IMR-90 (cell line): ENCODE measurements at regions not wholly inside any gene's neighbourhood (a gene's known extent, or its start where the extent isn't known, plus 50 kb on each side); places are given as distances from the start of the nearest gene placed in this dataset.

Experiments
- ATAC-seq: fragments of 200-7000 bp; cut with Tn5 transposase; 2 replicates; pipeline ENCODE4 v1.9.1; 2020; ENCODE audit warnings: low read depth, mild to moderate bottlenecking, moderate library complexity
- BruUV-seq: library from RNA; stranded (reverse); fragments of 400-500 nt; replicated peaks from 2 replicates; lab custom pipeline; 2021; lab: Mats Ljungman, UMichigan
- CTCF ChIA-PET: fragments of 300-600 bp; formaldehyde crosslinking; extraction: SDS; loops from one replicate; lab custom pipeline; 2021; ENCODE audit warnings: antibody characterized with exemption; lab: Yijun Ruan, JAX
- POLR2A ChIA-PET: fragments of 300-600 bp; sonication (Branson Sonifier 250); formaldehyde crosslinking; loops from one replicate; lab custom pipeline; 2022; ENCODE audit warnings: antibody characterized with exemption; ENCODE audit not compliant: unreplicated experiment; lab: Charles Lee
- DNase-seq: peaks from one replicate; pipeline ENCODE4 v3.0.0; 2013
- H2AFZ ChIP-seq: replicated peaks from 2 replicates; pipeline ENCODE3; 2013; ENCODE audit warnings: low read length, mild to moderate bottlenecking; ENCODE audit not compliant: poor library complexity
- H2AK5ac ChIP-seq: 2 replicates; pipeline ENCODE4 v1.6.1; 2013; ENCODE audit warnings: low read depth, low read length, inconsistent platforms
- H2AK9ac ChIP-seq: replicated peaks from 2 replicates; pipeline ENCODE3; 2013; ENCODE audit warnings: mild to moderate bottlenecking, low read depth, low read length, moderate library complexity; ENCODE audit not compliant: poor library complexity
- H2BK120ac ChIP-seq: 2 replicates; pipeline ENCODE4 v1.6.1; 2013; ENCODE audit warnings: low read depth, low read length, inconsistent platforms
- H2BK15ac ChIP-seq: 3 replicates; pipeline ENCODE4 v1.6.1; 2013; ENCODE audit warnings: low read depth, low read length, inconsistent platforms
- H2BK20ac ChIP-seq: 2 replicates; pipeline ENCODE4 v1.6.1; 2013; ENCODE audit warnings: low read depth, mild to moderate bottlenecking, inconsistent platforms, low read length, moderate library complexity
- H2BK5ac ChIP-seq: 2 replicates; pipeline ENCODE4 v1.6.1; 2013; ENCODE audit warnings: mild to moderate bottlenecking, low read depth, low read length, inconsistent platforms; ENCODE audit not compliant: poor library complexity, severe bottlenecking
- H3K14ac ChIP-seq: replicated peaks from 2 replicates; pipeline ENCODE4 v1.6.1; 2013; ENCODE audit warnings: low read depth, low read length, inconsistent platforms
- H3K18ac ChIP-seq: 2 replicates; pipeline ENCODE4 v1.6.1; 2013; ENCODE audit warnings: low read depth, low read length, control low read depth
- H3K23ac ChIP-seq: 2 replicates; pipeline ENCODE4 v1.6.1; 2013; ENCODE audit warnings: low read depth, low read length, inconsistent platforms
- H3K27ac ChIP-seq: 2 replicates; pipeline ENCODE4 v1.5.1; 2013; ENCODE audit warnings: mild to moderate bottlenecking, control low read depth, low read length; ENCODE audit not compliant: insufficient read depth
- H3K27me3 ChIP-seq: 2 replicates; pipeline ENCODE4 v1.6.1; 2013; ENCODE audit warnings: low read length; ENCODE audit not compliant: control insufficient read depth, insufficient read depth
- H3K36me3 ChIP-seq: 2 replicates; pipeline ENCODE4 v1.6.1; 2013; ENCODE audit warnings: low read length, mixed read lengths; ENCODE audit not compliant: control insufficient read depth, insufficient read depth
- H3K4ac ChIP-seq: 2 replicates; pipeline ENCODE4 v1.6.1; 2013; ENCODE audit warnings: low read depth, low read length, inconsistent platforms
- H3K4me1 ChIP-seq: 2 replicates; pipeline ENCODE4 v1.6.1; 2013; ENCODE audit warnings: low read length, mixed read lengths; ENCODE audit not compliant: control insufficient read depth, insufficient read depth
- H3K4me2 ChIP-seq: 2 replicates; pipeline ENCODE4 v1.6.1; 2013; ENCODE audit warnings: low read depth, mild to moderate bottlenecking, control low read depth, low read length, moderate library complexity
- H3K4me3 ChIP-seq: 2 replicates; pipeline ENCODE4 v1.5.1; 2013; ENCODE audit warnings: low read depth, mild to moderate bottlenecking, control low read depth, low read length, moderate library complexity; ENCODE audit not compliant: insufficient read depth
- H3K56ac ChIP-seq: 2 replicates; pipeline ENCODE4 v1.6.1; 2013; ENCODE audit warnings: low read length, inconsistent platforms; ENCODE audit not compliant: insufficient read depth; ENCODE audit errors: extremely low read depth
- H3K79me1 ChIP-seq, 2 experiments: 2 replicates each; pipeline ENCODE4 v1.6.1; 2013; ENCODE audit warnings: low read length in 2 of 2, inconsistent platforms in 1 of 2, low read depth in 1 of 2
- H3K9ac ChIP-seq: 2 replicates; pipeline ENCODE4 v1.6.1; 2013; ENCODE audit warnings: low read depth, low read length, control low read depth
- H3K9me1 ChIP-seq: 2 replicates; pipeline ENCODE4 v1.6.1; 2013; ENCODE audit warnings: low read length, inconsistent platforms; ENCODE audit not compliant: insufficient read depth
- H3K9me3 ChIP-seq: 2 replicates; pipeline ENCODE4 v1.6.1; 2013; ENCODE audit warnings: low read length; ENCODE audit not compliant: control insufficient read depth, insufficient read depth
- H4K20me1 ChIP-seq: 2 replicates; pipeline ENCODE4 v1.6.1; 2013; ENCODE audit warnings: low read length, inconsistent platforms; ENCODE audit not compliant: insufficient read depth
- H4K5ac ChIP-seq: 2 replicates; pipeline ENCODE4 v1.6.1; 2013; ENCODE audit warnings: mild to moderate bottlenecking, low read depth, low read length, control low read depth
- H4K8ac ChIP-seq, 2 experiments: 2 replicates each; pipeline ENCODE4 v1.6.1; 2013; ENCODE audit warnings: low read depth in 2 of 2, low read length in 2 of 2, control low read depth in 1 of 2, inconsistent platforms in 1 of 2
- H4K91ac ChIP-seq: 2 replicates; pipeline ENCODE4 v1.6.1; 2013; ENCODE audit warnings: low read depth, low read length, inconsistent platforms; ENCODE audit not compliant: insufficient read depth
- CEBPB ChIP-seq: IDR thresholded peaks from 2 replicates; pipeline ENCODE4 v1.6.1; 2012; ENCODE audit warnings: low read depth, low read length, improper control_type of control experiment
- MAFK ChIP-seq: IDR thresholded peaks from 2 replicates; pipeline ENCODE4 v1.6.1; 2012; ENCODE audit warnings: low read depth, low read length, improper control_type of control experiment
- MAZ ChIP-seq: IDR thresholded peaks from 2 replicates; pipeline ENCODE4 v1.6.1; 2012; ENCODE audit warnings: low read depth, mild to moderate bottlenecking, low read length, improper control_type of control experiment, moderate library complexity, borderline replicate concordance
- MXI1 ChIP-seq: IDR thresholded peaks from 2 replicates; pipeline ENCODE4 v1.6.1; 2012; ENCODE audit warnings: low read depth, mild to moderate bottlenecking, low read length, moderate library complexity, borderline replicate concordance
- RCOR1 ChIP-seq: IDR thresholded peaks from 2 replicates; pipeline ENCODE4 v1.6.1; 2012; ENCODE audit warnings: mild to moderate bottlenecking, low read length, improper control_type of control experiment; ENCODE audit not compliant: insufficient replicate concordance
- dilution Hi-C: fragments of 300-500 bp; cut with HindIII; formaldehyde crosslinking; loops from one replicate; pipeline ENCODE4 v1.14.3; 2018; ENCODE audit warnings: low sequenced_read_pairs; ENCODE audit not compliant: unreplicated experiment
- in situ Hi-C: fragments of 300-500 bp; cut with MboI; formaldehyde crosslinking; loops from 3 replicates; pipeline ENCODE4 v1.14.3; 2019; ENCODE audit warnings: low sequenced_read_pairs, inconsistent platforms, mixed read lengths
- intact Hi-C: fragments of 100-400 bp; cut with micrococcal nuclease; formaldehyde crosslinking; loops from 2 replicates; pipeline ENCODE4 v1.10.0; 2022
- TF ChIP-seq, protein P1 (sequence below): fragments of 150-350 bp; IDR thresholded peaks from 2 replicates; pipeline ENCODE4 v1.6.1; 2017; ENCODE audit warnings: mild to moderate bottlenecking, antibody characterized with exemption, low read length, low read depth

DNA sequence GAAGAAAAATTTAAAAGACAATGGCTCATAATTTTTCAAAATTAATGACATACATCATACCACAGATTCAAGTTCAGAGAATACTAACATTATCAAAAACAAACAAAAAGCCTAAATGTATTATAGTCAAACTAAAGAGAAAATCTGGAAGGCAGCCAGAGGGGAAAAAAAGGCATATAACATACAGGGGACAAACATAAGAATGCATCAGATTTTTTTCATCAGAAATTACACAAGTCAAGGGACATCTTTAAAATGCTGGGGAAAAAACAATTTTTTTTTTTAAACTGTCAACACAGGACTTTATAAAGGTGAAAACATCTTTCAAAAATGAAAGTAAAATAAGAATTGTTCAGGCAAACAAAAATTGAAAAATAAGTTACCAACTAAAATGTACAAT is 478.4 kb upstream of the PLXNA2 start:
- no peak overlapping the region for H3K23ac ChIP-seq
- no peak overlapping the region for H3K18ac ChIP-seq
- TF ChIP-seq MXI1 (no peak), MAFK (no peak), RCOR1 (no peak), MAZ (no peak), CEBPB (no peak)
- TF ChIP-seq, protein P1, sequence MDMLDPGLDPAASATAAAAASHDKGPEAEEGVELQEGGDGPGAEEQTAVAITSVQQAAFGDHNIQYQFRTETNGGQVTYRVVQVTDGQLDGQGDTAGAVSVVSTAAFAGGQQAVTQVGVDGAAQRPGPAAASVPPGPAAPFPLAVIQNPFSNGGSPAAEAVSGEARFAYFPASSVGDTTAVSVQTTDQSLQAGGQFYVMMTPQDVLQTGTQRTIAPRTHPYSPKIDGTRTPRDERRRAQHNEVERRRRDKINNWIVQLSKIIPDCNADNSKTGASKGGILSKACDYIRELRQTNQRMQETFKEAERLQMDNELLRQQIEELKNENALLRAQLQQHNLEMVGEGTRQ, result no peak
- H2AFZ ChIP-seq, result no peak overlapping the region
- POLR2A ChIA-PET, result no interaction called here
- no peak overlapping the region for H3K56ac ChIP-seq
- no peaks in the 10 kb centered on the region for H3K9me1 ChIP-seq
- H3K14ac ChIP-seq, result no peak overlapping the region
- no peak overlapping the region for H3K9ac ChIP-seq
- no peaks in the 10 kb centered on the region for H3K79me1 ChIP-seq
- H2AK5ac ChIP-seq, result no peak overlapping the region
- no peak overlapping the region for H4K8ac ChIP-seq
- no peak overlapping the region for H4K5ac ChIP-seq
- no peaks in the 10 kb centered on the region for H3K36me3 ChIP-seq
- H2AK9ac ChIP-seq, result no peak overlapping the region
- no peak overlapping the region for H4K91ac ChIP-seq
- in situ Hi-C loops, result no loop called here
- no peak overlapping the region for H3K27ac ChIP-seq
- intact Hi-C loops, result no loop called here
- CTCF ChIA-PET, result no interaction called here
- dilution Hi-C loops, result no loop called here
- no peak overlapping the region for H3K4ac ChIP-seq
- H2BK20ac ChIP-seq, result no peak overlapping the region
- H3K4me1 ChIP-seq, result no peaks in the 10 kb centered on the region
- DNase-seq (no peak), ATAC-seq (no peak)
- H2BK5ac ChIP-seq, result no peak overlapping the region
- H3K27me3 ChIP-seq, result no peaks in the 10 kb centered on the region
- no peak overlapping the region for H3K4me2 ChIP-seq
- no peaks in the 10 kb centered on the region for H4K20me1 ChIP-seq
- no peak overlapping the region for H2BK120ac ChIP-seq
- peaks cover 11% of the 10 kb centered on the region for H3K9me3 ChIP-seq
- H2BK15ac ChIP-seq, result no peak overlapping the region
- no peak overlapping the region for H3K4me3 ChIP-seq
- no TSS peak for BruUV-seq
